ENCODE measurements at regions not wholly inside any gene's neighbourhood (a gene's known extent, or its start where the extent isn't known, plus 50 kb on each side); places are given as distances from the start of the nearest gene placed in this dataset.

- no peak for TF ChIP-seq CTCF (IDR thresholded peaks at IDR 0.05; ENCODE audit: low read depth, low read length)
- H3K4me3 ChIP-seq (ENCODE audit: low read depth, low read length): no peak overlapping the region
Observed at GRCh38 chr7:68122801-68123200, 1126.2 kb downstream of the TYW1 start.

GRCh38 chr7:68125168-68125567 is 1128.5 kb downstream of the TYW1 start:
- no peak overlapping the region for H3K4me3 ChIP-seq (ENCODE audit: low read depth, low read length)
- TF ChIP-seq CTCF (IDR thresholded peaks at IDR 0.05; ENCODE audit: low read depth, low read length): no peak

GRCh38 chr7:68133045-68133444 is 1136.4 kb downstream of the TYW1 start:
- no peak overlapping the region for H3K4me3 ChIP-seq (ENCODE audit: low read depth, low read length)
- no peak for TF ChIP-seq CTCF (IDR thresholded peaks at IDR 0.05; ENCODE audit: low read depth, low read length)

GRCh38 chr7:68143345-68143744 is 1146.7 kb downstream of the TYW1 start:
- no peak overlapping the region for H3K4me3 ChIP-seq (ENCODE audit: low read depth, low read length)

GRCh38 chr7:68146983-68147382 is 1150.3 kb downstream of the TYW1 start:
- no peak overlapping the region for H3K4me3 ChIP-seq (ENCODE audit: low read depth, low read length)
- TF ChIP-seq CTCF (IDR thresholded peaks at IDR 0.05; ENCODE audit: low read depth, low read length): no peak

More at GRCh38 chr7:68143345-68143744, 1146.7 kb downstream of the TYW1 start:
- TF ChIP-seq CTCF (IDR thresholded peaks at IDR 0.05; ENCODE audit: low read depth, low read length): no peak

- TF ChIP-seq CTCF (IDR thresholded peaks at IDR 0.05; ENCODE audit: low read depth, low read length): no peak
- no peak overlapping the region for H3K4me3 ChIP-seq (ENCODE audit: low read depth, low read length)
Observed at GRCh38 chr7:68147614-68148238, 1151.1 kb downstream of the TYW1 start.

- H3K4me3 ChIP-seq (ENCODE audit: low read depth, low read length): no peak overlapping the region
- no peak for TF ChIP-seq CTCF (IDR thresholded peaks at IDR 0.05; ENCODE audit: low read depth, low read length)
Observed at GRCh38 chr7:68148440-68148839, 1151.8 kb downstream of the TYW1 start.
